Loucy (cell line): ENCODE measurements at regions not wholly inside any gene's neighbourhood (a gene's known extent, or its start where the extent isn't known, plus 50 kb on each side); places are given as distances from the start of the nearest gene placed in this dataset.

ENCODE experiments used
- H2AFZ ChIP-seq: fragments of 200-600 bp; sonication (generic); 2 replicates; pipeline ENCODE4 v1.6.0; 2016; ENCODE audit warnings: antibody characterized with exemption, mild to moderate bottlenecking, low read length, moderate library complexity
- H3F3A ChIP-seq: fragments of 200-600 bp; 2 replicates; pipeline ENCODE4 v1.6.0; 2016; ENCODE audit warnings: antibody characterized with exemption, low read depth, mild to moderate bottlenecking
- H3K27me3 ChIP-seq: fragments of 200-600 bp; sonication (generic); 2 replicates; pipeline ENCODE4 v1.6.1; 2014; ENCODE audit warnings: low read length, mild to moderate bottlenecking; ENCODE audit not compliant: insufficient read depth, poor library complexity, severe bottlenecking
- H3K36me3 ChIP-seq: fragments of 200-600 bp; sonication (generic); 2 replicates; pipeline ENCODE4 v1.6.1; 2016; ENCODE audit warnings: low read length; ENCODE audit not compliant: insufficient read depth
- H3K4me1 ChIP-seq: fragments of 200-600 bp; sonication (generic); 2 replicates; pipeline ENCODE4 v1.5.1; 2014; ENCODE audit warnings: low read length, mild to moderate bottlenecking; ENCODE audit not compliant: insufficient read depth, poor library complexity, severe bottlenecking
- H3K4me2 ChIP-seq: fragments of 200-600 bp; sonication (generic); 2 replicates; pipeline ENCODE4 v1.6.0; 2014; ENCODE audit warnings: antibody characterized with exemption, low read length, low read depth, mild to moderate bottlenecking; ENCODE audit not compliant: poor library complexity, severe bottlenecking
- H3K4me3 ChIP-seq: fragments of 200-600 bp; sonication (generic); 2 replicates; pipeline ENCODE4 v1.5.1; 2014; ENCODE audit warnings: low read length, mild to moderate bottlenecking, mixed read lengths; ENCODE audit not compliant: poor library complexity, severe bottlenecking
- H3K79me2 ChIP-seq: fragments of 200-600 bp; sonication (generic); 2 replicates; pipeline ENCODE4 v1.6.1; 2014; ENCODE audit warnings: low read length; ENCODE audit not compliant: insufficient read depth
- H3K9ac ChIP-seq: fragments of 200-600 bp; sonication (generic); 2 replicates; pipeline ENCODE4 v1.6.0; 2014; ENCODE audit warnings: mild to moderate bottlenecking, low read depth, low read length, moderate library complexity; ENCODE audit not compliant: poor library complexity, severe bottlenecking
- H3K9me2 ChIP-seq: fragments of 200-600 bp; sonication (generic); replicated peaks from 2 replicates; pipeline ENCODE4 v1.6.1; 2016; ENCODE audit warnings: low read depth, low read length, mixed read lengths
- H3K9me3 ChIP-seq: fragments of 200-600 bp; sonication (generic); 2 replicates; pipeline ENCODE4 v1.6.1; 2014; ENCODE audit warnings: mild to moderate bottlenecking, antibody characterized with exemption, low read length, low read depth; ENCODE audit not compliant: insufficient read depth
- H4K20me1 ChIP-seq: fragments of 200-600 bp; sonication (generic); 2 replicates; pipeline ENCODE4 v1.6.0; 2014; ENCODE audit warnings: antibody characterized with exemption, low read length, mild to moderate bottlenecking; ENCODE audit not compliant: insufficient read depth, poor library complexity, severe bottlenecking
- CTCF ChIP-seq: fragments of 200-600 bp; sonication (generic); conservative IDR thresholded peaks from 2 replicates; pipeline ENCODE4 v1.5.1; 2014; ENCODE audit warnings: mild to moderate bottlenecking, antibody characterized with exemption, low read length
- EZH2phosphoT487 ChIP-seq: fragments of 200-600 bp; IDR thresholded peaks from 2 replicates; pipeline ENCODE4 v1.6.1; 2018; ENCODE audit warnings: antibody characterized with exemption, mild to moderate bottlenecking, moderate library complexity, borderline replicate concordance

- H4K20me1 ChIP-seq: no peaks in the 10 kb centered on the region
- H3K9ac ChIP-seq: no peak overlapping the region
- no peaks in the 10 kb centered on the region for H3K79me2 ChIP-seq
- H3K4me1 ChIP-seq: no peaks in the 10 kb centered on the region
- H3K36me3 ChIP-seq: no peaks in the 10 kb centered on the region
- H3K9me3 ChIP-seq: no peaks in the 10 kb centered on the region
- no peak overlapping the region for H3K4me3 ChIP-seq
- no peaks in the 10 kb centered on the region for H3K9me2 ChIP-seq
- TF ChIP-seq CTCF: no peak
- TF ChIP-seq EZH2phosphoT487: no peak
- H3F3A ChIP-seq: no peaks in the 10 kb centered on the region
- no peak overlapping the region for H3K4me2 ChIP-seq
- H3K27me3 ChIP-seq: no peaks in the 10 kb centered on the region
- H2AFZ ChIP-seq: no peak overlapping the region
These were observed 924.6 kb downstream of the OLFM4 start for GRCh38 chr13:53953183-53953582.
